IPS-11a (cell line): ENCODE measurements at regions not wholly inside any gene's neighbourhood (a gene's known extent, or its start where the extent isn't known, plus 50 kb on each side); places are given as distances from the start of the nearest gene placed in this dataset.

Experiments used
- H3K4me3 ChIP-seq: one replicate; pipeline ENCODE4 v1.5.1; 2013; ENCODE audit warnings: low read depth, low read length, control low read depth

- no peak overlapping the region for H3K4me3 ChIP-seq
Measured at GRCh38 chr5:1669276-1670155, 130.1 kb downstream of the MRPL36 start.

- H3K4me3 ChIP-seq, result no peak overlapping the region
Measured at GRCh38 chr5:1668141-1668721, 131.4 kb downstream of the MRPL36 start.

GRCh38 chr5:1667648-1668140, 131.9 kb downstream of the MRPL36 start:
- peak overlapping the region; percentile 37 for H3K4me3 ChIP-seq

GRCh38 chr5:1666812-1667588, 132.6 kb downstream of the MRPL36 start:
- H3K4me3 ChIP-seq, result peak overlapping the region; percentile 24

- H3K4me3 ChIP-seq, result no peak overlapping the region
Measured at GRCh38 chr5:1666221-1666620, 133.4 kb downstream of the MRPL36 start.

GRCh38 chr5:1665803-1666202, 133.8 kb downstream of the MRPL36 start:
- H3K4me3 ChIP-seq, result no peak overlapping the region

GRCh38 chr5:1665231-1665630, 134.4 kb downstream of the MRPL36 start:
- H3K4me3 ChIP-seq, result no peak overlapping the region

- no peak overlapping the region for H3K4me3 ChIP-seq
Measured at GRCh38 chr5:1663186-1663585, 136.5 kb downstream of the MRPL36 start.

GRCh38 chr5:1662559-1663085, 137.0 kb downstream of the MRPL36 start:
- no peak overlapping the region for H3K4me3 ChIP-seq

- no peak overlapping the region for H3K4me3 ChIP-seq
Measured at GRCh38 chr5:1661831-1662558, 137.6 kb downstream of the MRPL36 start.

GRCh38 chr5:1661311-1661710, 137.6 kb upstream of the LPCAT1 start:
- no peak overlapping the region for H3K4me3 ChIP-seq

GRCh38 chr5:1660511-1660910, 136.8 kb upstream of the LPCAT1 start:
- no peak overlapping the region for H3K4me3 ChIP-seq

- H3K4me3 ChIP-seq, result no peak overlapping the region
Measured at GRCh38 chr5:1660001-1660400, 136.2 kb upstream of the LPCAT1 start.

- H3K4me3 ChIP-seq, result no peak overlapping the region
Measured at GRCh38 chr5:1659100-1659981, 135.6 kb upstream of the LPCAT1 start.

GRCh38 chr5:1658665-1659064, 134.9 kb upstream of the LPCAT1 start:
- no peak overlapping the region for H3K4me3 ChIP-seq

- no peak overlapping the region for H3K4me3 ChIP-seq
Measured at GRCh38 chr5:1657161-1657741, 133.5 kb upstream of the LPCAT1 start.

- no peak overlapping the region for H3K4me3 ChIP-seq
Measured at GRCh38 chr5:1656271-1656975, 132.7 kb upstream of the LPCAT1 start.

GRCh38 chr5:1655496-1656270, 131.9 kb upstream of the LPCAT1 start:
- H3K4me3 ChIP-seq, result no peak overlapping the region
